GM06990 (cell line): ENCODE measurements at regions not wholly inside any gene's neighbourhood (a gene's known extent, or its start where the extent isn't known, plus 50 kb on each side); places are given as distances from the start of the nearest gene placed in this dataset.
"Not testable (repeated sequence)": the region's sequence is repeated elsewhere in the genome, so short reads cannot be mapped to it uniquely, and the experiment has no call there.

Experiments used
- DNase-seq: peaks from one replicate; pipeline ENCODE4 v3.0.0-alpha.2; 2011; ENCODE audit not compliant: insufficient read length; ENCODE audit errors: extremely low read depth
- H3K27me3 ChIP-seq: replicated peaks from 2 replicates; pipeline ENCODE4 v1.6.0; 2011; ENCODE audit warnings: low read length; ENCODE audit not compliant: control insufficient read depth, insufficient read depth
- H3K36me3 ChIP-seq: 2 replicates; pipeline ENCODE4 v1.5.1; 2011; ENCODE audit warnings: low read length; ENCODE audit not compliant: control insufficient read depth, insufficient read depth
- H3K4me3 ChIP-seq: replicated peaks from 2 replicates; pipeline ENCODE4 v1.5.1; 2011; ENCODE audit warnings: low read depth, mild to moderate bottlenecking, control low read depth, low read length
- TF ChIP-seq, protein P1 (sequence below): IDR thresholded peaks from 2 replicates; pipeline ENCODE4 v1.5.1; 2011; ENCODE audit warnings: low read length, control low read depth, mild to moderate bottlenecking, inconsistent platforms; ENCODE audit not compliant: insufficient read depth, poor library complexity, severe bottlenecking

- Histone ChIP-seq H3K27me3 (no peaks in the 10 kb centered on the region), H3K4me3 (no peak overlapping the region), H3K36me3 (no peaks in the 10 kb centered on the region)
- DNase-seq, result no peak
- TF ChIP-seq, protein P1, sequence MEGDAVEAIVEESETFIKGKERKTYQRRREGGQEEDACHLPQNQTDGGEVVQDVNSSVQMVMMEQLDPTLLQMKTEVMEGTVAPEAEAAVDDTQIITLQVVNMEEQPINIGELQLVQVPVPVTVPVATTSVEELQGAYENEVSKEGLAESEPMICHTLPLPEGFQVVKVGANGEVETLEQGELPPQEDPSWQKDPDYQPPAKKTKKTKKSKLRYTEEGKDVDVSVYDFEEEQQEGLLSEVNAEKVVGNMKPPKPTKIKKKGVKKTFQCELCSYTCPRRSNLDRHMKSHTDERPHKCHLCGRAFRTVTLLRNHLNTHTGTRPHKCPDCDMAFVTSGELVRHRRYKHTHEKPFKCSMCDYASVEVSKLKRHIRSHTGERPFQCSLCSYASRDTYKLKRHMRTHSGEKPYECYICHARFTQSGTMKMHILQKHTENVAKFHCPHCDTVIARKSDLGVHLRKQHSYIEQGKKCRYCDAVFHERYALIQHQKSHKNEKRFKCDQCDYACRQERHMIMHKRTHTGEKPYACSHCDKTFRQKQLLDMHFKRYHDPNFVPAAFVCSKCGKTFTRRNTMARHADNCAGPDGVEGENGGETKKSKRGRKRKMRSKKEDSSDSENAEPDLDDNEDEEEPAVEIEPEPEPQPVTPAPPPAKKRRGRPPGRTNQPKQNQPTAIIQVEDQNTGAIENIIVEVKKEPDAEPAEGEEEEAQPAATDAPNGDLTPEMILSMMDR, result no peak
Observed at GRCh38 chr11:31956310-31956709, 134.6 kb upstream of the RCN1 start.

GRCh38 chr11:31955838-31956237 lies 135.0 kb upstream of the RCN1 start:
- no peak for DNase-seq
- H3K27me3 ChIP-seq, result no peaks in the 10 kb centered on the region
- no peaks in the 10 kb centered on the region for H3K36me3 ChIP-seq
- TF ChIP-seq, protein P1, result no peak
- H3K4me3 ChIP-seq, result no peak overlapping the region

DNA sequence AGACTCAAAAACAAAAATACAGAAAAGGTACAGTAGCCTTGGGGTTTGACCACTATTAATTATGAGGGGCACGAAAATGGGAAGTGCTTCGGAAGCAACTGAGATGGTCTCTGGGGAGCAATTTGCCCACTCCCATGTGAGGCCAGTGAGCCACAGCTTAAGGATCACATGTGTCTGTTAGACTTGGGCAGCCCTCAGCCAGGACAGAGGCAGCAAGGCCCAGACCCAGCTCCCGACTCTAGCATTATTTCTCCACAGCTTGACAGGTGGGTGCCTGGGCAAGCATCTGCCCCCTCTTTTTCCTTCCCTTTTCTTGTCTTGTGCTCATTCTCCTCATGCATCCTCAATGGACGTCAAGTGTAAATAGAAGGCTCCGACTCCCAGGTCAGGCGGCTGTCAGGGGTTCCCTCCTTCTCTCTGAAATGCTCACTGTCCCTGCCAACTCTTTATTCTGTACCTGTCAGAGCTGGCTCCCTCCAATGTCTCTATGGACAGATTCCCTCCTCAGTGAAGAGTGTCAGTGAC lies 137.0 kb upstream of the RCN1 start:
- Histone ChIP-seq H3K36me3 (no peaks in the 10 kb centered on the region), H3K27me3 (no peaks in the 10 kb centered on the region), H3K4me3 (no peak overlapping the region)
- TF ChIP-seq, protein P1, result no peak
- DNase-seq, result no peak

- H3K36me3 ChIP-seq, H3K4me3 ChIP-seq, DNase-seq, H3K27me3 ChIP-seq: not testable (repeated sequence)
Observed at GRCh38 chr11:31949733-31950200, 138.6 kb upstream of the PAX6 start.

GRCh38 chr11:31947051-31947450 lies 135.9 kb upstream of the PAX6 start:
- H3K27me3 ChIP-seq, result no peaks in the 10 kb centered on the region
- DNase-seq, result no peak
- H3K36me3 ChIP-seq, result no peaks in the 10 kb centered on the region
- H3K4me3 ChIP-seq, result no peak overlapping the region
- TF ChIP-seq, protein P1, result no peak

GRCh38 chr11:31943056-31943780 lies 132.1 kb upstream of the PAX6 start:
- Histone ChIP-seq H3K4me3 (no peak overlapping the region), H3K27me3 (no peaks in the 10 kb centered on the region), H3K36me3 (no peaks in the 10 kb centered on the region)
- peak; percentile 9 for DNase-seq
- TF ChIP-seq, protein P1, result no peak
